Left cardiac atrium (tissue), 4 donors: ENCODE measurements at regions not wholly inside any gene's neighbourhood (a gene's known extent, or its start where the extent isn't known, plus 50 kb on each side); places are given as distances from the start of the nearest gene placed in this dataset.
"Not testable (repeated sequence)": the region's sequence is repeated elsewhere in the genome, so short reads cannot be mapped to it uniquely, and the experiment has no call there.

Experiments used
- ATAC-seq, 2 donors: fragments of 200-7000 bp; cut with Tn5 transposase; one replicate each; pipeline ENCODE4 v1.9.1; 2020; ENCODE audit warnings: mild to moderate bottlenecking in 2 of 2, moderate library complexity in 2 of 2
- DNase-seq: peaks from one replicate; pipeline ENCODE4 v3.0.0-alpha.2; 2020
- intact Hi-C, 2 donors: fragments of 100-400 bp; cut with DNase I; formaldehyde crosslinking; loops; one replicate each; pipeline versions ENCODE4 v1.14.1 to v1.15.1; 2022 to 2023
- donor health status: DM: no; HTN: yes; CAD: no.
- donor health status: DM: no; HTN: yes; CAD: no; lungs with severe emphysema.
- donor health status: DM: yes; HTN: yes; CAD: no.
- donor health status: Dilated cardiomyopathy.

- DNase-seq (peak; percentile 72), ATAC-seq (peak; percentile 87 to 89)
- intact Hi-C loops = not testable (repeated sequence)
Measured at GRCh38 chr5:34244281-34245031, 201.4 kb upstream of the C1QTNF3 start.

GRCh38 chr5:34245032-34245394 is 202.0 kb upstream of the C1QTNF3 start:
- DNase-seq, intact Hi-C loops: not testable (repeated sequence)
- ATAC-seq = peak; percentile 96 to 99

DNA sequence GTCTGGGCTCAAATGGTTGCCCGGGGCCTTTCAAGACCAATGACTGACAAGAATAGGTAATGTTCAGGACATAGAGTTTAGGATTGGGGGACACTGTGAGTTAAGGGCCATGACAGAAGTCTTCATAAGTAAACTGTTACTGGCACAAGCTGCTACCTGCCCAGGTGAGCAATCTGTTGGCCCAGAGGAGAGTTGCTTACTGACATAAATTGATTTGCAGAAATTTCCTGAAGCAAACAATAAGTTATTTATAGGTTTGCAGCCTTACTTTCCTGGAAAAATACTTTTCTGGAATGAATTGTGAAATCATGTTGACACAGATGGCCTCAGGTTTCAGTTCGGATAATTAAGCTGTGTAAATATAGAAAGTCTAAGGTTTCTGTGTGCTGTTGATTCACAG is 202.8 kb upstream of the C1QTNF3 start:
- intact Hi-C loops, ATAC-seq, DNase-seq: not testable (repeated sequence)

GRCh38 chr5:34258598-34258997 is 215.6 kb upstream of the C1QTNF3 start:
- intact Hi-C loops, DNase-seq, ATAC-seq: not testable (repeated sequence)

DNA sequence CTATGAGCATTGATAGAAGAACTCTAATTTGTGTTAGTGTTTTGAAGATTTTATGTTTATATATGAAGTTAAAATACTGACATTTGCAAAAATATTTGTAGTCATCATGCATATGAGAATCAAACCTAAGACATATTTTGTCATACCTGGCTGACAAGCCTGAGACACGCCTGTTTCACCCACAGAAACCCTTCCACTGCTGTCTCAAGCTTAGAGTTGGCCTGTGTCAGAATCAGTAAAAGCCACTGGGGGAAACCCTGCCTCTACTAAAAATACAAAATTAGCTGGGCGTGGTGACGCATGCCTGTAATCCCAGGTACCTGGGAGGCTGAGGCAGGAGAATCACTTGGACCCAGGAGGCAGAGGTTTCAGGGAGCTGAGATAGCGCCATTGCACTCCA is 218.0 kb upstream of the C1QTNF3 start:
- DNase-seq, ATAC-seq, intact Hi-C loops: not testable (repeated sequence)

DNA sequence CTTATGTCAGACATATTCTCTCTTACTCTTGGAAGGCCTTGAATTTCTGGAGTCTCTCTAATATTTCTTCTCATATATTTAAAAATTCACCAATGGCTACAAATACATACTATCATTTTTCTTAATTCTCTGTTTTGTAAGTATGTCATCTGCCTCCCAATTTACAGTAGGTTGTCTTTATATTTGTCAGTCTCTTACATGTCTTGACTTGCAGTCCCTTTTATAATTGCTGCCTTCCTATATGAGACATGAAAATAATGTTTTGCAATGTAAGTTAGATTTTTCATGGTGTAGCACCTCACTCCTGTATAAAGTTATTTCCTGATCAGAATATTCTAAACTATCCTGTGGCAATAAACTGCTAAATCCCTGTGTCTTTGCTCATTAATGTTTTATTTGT is 223.1 kb upstream of the C1QTNF3 start:
- intact Hi-C loops, ATAC-seq, DNase-seq: not testable (repeated sequence)

- ATAC-seq, DNase-seq, intact Hi-C loops: not testable (repeated sequence)
Measured at GRCh38 chr5:34296759-34297158, 253.7 kb upstream of the C1QTNF3 start.

DNA sequence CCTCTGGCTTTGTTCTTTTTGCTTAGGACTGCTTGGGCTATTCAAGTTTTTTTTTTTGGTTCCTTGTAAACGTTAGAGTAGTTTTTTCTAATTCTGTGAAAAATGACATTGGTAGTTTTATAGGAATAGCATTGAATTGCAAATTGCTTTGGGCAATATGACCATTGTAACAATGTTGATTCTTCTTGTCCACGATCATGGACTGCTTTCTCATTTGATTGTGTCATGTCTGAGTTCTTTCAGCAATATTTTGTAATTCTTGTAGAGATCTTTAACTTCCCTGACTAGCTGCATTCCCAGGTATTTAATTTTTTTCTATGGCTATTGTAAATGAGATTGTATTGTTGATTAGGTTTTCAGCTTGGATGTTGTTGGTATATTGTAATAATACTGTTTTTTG is 286.2 kb upstream of the C1QTNF3 start:
- ATAC-seq, intact Hi-C loops, DNase-seq: not testable (repeated sequence)

DNA sequence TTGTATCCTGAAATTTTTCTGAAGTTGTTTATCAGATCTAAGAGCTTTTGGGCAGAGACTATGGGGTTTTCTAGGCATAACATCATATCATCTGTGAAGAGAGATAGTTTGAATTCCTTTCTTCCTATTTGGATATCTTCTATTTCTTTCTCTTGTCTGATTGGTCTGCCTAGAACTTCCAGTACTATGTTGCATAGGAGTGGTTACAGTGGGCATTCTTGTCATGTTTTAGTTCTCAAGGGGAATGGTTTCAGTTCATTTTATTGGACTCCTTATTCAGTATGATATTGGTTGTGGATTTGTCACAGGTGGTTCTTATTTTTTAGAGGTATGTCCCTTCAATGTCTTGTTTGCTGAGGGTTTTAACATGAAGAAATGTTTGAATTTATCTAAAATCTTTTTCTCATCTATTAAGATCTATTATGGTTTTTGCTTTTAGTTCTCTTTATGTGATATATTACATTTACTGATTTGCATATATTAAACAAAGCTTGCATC is 286.6 kb upstream of the C1QTNF3 start:
- ATAC-seq, DNase-seq, intact Hi-C loops: not testable (repeated sequence)

DNA sequence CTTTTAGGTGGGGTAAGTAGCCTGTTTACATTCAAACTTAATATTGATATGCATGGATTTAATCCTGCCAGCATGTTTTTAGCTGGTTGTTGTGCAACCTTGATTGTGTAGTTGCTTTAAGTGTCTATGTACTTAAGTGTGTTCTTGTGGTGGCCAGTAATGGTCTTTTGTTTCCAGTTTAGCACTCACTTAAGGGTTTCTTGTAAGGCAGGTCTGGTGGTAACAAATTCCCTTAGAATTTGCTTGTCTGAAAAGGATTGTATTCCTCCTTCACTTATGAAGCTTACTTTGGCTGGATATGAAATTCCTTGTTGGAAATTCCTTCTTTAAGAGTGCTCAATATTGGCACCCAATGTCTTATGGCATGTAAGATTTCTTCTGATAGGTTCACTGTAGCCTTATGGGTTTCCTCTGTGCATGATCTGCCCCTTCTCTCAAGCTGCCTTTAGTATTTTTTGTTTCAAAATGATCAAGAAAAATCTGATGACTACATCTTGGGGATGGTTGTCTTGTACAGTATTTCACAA is 289.0 kb upstream of the C1QTNF3 start:
- ATAC-seq, DNase-seq, intact Hi-C loops: not testable (repeated sequence)

GRCh38 chr5:34339408-34340001 is 296.5 kb upstream of the C1QTNF3 start:
- DNase-seq, intact Hi-C loops, ATAC-seq: not testable (repeated sequence)

DNA sequence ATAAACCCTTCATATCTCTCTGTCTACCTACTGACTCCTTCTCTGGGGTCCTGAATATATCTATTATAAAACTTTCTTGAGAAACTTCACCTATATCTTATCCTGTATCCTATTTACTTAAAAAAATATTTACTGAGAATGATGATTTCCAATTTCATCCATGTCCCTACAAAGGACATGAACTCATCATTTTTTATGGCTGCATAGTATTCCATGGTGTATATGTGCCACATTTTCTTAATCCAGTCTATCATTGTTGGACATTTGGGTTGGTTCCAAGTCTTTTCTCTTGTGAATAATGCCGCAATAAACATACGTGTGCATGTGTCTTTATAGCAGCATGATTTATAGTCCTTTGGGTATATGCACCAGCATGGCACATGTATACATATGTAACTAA is 301.7 kb upstream of the RAI14 start:
- ATAC-seq, intact Hi-C loops, DNase-seq: not testable (repeated sequence)

DNA sequence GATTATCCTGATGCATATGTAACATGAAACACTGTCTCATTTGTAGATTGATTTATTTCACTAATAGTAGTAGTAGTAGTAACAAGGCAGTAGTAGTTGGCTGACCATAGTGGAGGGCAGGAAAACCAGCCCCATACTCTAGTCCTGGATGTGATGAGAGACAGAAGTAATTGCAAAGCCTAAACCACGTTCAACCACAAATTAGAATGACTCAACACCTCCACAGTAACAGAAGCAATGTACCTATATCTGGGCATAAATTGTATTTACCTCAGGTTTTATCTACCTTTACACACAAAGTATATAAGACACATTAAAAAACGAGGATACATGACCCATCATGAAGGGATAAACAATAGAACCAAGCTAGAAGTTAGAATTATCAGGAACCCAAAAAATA is 284.7 kb upstream of the RAI14 start:
- ATAC-seq, DNase-seq, intact Hi-C loops: not testable (repeated sequence)

DNA sequence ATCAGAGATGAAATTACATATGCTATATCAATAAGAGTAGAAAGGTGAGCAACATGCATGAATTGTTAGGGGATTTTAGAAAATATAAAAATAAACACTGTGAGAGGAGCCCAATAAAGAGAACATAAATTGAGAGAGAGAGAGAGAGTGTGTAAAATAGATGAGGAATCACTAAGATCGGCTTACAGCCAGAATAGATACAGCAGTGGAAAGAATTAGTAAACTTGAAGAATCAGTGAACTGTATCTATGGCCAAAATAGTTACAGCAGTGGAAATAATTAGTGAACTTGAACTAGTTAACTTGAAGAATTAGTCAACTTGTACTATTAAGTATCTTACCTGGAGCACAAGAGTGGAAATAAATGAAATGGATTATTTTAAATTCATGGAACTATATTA is 284.3 kb upstream of the RAI14 start:
- ATAC-seq, DNase-seq, intact Hi-C loops: not testable (repeated sequence)

DNA sequence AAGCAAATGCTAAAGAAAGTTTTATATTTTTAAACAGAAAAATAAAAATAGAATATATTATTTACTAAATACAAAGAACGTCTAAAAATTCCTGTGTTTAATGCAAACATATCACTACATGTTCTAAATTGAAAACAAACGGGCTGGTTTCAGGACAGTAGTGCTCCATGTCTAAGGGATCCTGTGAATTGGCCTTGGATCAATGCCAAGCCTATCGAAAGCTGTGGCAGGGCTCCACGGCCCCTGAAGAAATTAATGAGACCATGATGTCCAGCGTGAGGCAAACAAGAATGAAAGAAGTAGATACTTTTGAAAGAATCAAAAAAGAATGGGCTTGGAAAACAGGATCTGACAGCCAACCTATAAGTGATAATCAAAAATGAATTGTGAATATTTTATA is 283.4 kb upstream of the RAI14 start:
- ATAC-seq, intact Hi-C loops, DNase-seq: not testable (repeated sequence)

DNA sequence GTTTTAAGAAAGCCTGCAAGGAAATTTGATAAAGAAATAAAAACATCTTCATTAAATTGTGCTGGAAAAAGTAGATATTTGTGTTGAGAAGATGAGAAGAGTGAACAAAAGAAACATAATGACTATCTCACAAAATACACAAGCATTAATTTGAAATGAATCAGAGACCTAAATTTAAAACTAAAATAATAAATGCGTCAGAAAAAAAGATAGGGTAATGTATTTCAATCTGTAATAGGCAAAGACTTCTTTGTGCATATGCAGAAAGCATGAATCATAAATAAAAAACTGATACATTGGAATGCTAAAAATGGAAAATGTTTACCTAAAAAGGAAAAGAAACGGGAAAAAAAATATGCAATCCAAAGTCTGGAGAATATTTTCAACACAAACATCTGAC is 278.5 kb upstream of the RAI14 start:
- ATAC-seq, DNase-seq, intact Hi-C loops: not testable (repeated sequence)

- DNase-seq, intact Hi-C loops, ATAC-seq: not testable (repeated sequence)
Measured at GRCh38 chr5:34378498-34378897, 277.6 kb upstream of the RAI14 start.

- ATAC-seq, intact Hi-C loops, DNase-seq: not testable (repeated sequence)
Measured at GRCh38 chr5:34388754-34389153, 267.4 kb upstream of the RAI14 start.

DNA sequence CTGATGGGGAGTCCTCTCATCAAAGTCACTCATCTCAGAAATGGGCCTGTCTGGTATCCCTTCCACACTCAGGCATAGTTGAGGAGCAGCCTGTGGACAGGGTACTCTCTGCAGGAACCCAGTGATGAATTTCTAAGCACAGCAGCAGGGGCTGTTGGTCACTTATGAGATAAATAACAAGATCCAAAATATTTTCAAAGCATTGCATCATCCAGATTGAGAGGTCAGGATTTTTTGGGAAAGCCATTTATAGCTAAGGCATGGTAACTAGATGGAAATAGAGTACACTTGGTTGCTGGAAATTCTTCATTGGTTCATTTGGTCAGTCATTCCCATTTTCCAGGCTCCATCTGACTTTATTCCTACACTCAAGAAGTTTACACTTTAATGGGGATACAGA is 246.8 kb upstream of the RAI14 start:
- ATAC-seq = no peak

More for the DNA sequence above, 246.8 kb upstream of the RAI14 start:
- intact Hi-C loops = no loop called here
- DNase-seq = no peak
